Vagina (tissue), 2 donors: ENCODE measurements at regions not wholly inside any gene's neighbourhood (a gene's known extent, or its start where the extent isn't known, plus 50 kb on each side); places are given as distances from the start of the nearest gene placed in this dataset.

Experiments
- POLR2A ChIP-seq, 2 donors: fragments of 450-650 bp; IDR thresholded peaks; one replicate each; pipeline ENCODE4 v1.6.1; 2017; ENCODE audit warnings: antibody characterized with exemption in 2 of 2, mild to moderate bottlenecking in 2 of 2, moderate library complexity in 2 of 2
- POLR2AphosphoS5 ChIP-seq, 2 donors: sonication (generic); formaldehyde crosslinking; IDR thresholded peaks; one replicate each; pipeline ENCODE4 v1.9.0; 2017; ENCODE audit warnings: antibody characterized with exemption in 2 of 2, mild to moderate bottlenecking in 2 of 2, low read depth in 1 of 2; ENCODE audit not compliant: insufficient read depth in 1 of 2
- TF ChIP-seq, protein P1 (sequence below), 3 experiments: fragments of 450-650 bp in 2 of 3; fragments of 200-600 bp in 1 of 3; sonication (generic) in 1 of 3; IDR thresholded peaks; one replicate each; pipeline ENCODE4 v1.5.1; 2017 to 2019; ENCODE audit warnings: antibody characterized with exemption in 3 of 3, mild to moderate bottlenecking in 2 of 3, moderate library complexity in 2 of 3

- TF ChIP-seq, protein P1, sequence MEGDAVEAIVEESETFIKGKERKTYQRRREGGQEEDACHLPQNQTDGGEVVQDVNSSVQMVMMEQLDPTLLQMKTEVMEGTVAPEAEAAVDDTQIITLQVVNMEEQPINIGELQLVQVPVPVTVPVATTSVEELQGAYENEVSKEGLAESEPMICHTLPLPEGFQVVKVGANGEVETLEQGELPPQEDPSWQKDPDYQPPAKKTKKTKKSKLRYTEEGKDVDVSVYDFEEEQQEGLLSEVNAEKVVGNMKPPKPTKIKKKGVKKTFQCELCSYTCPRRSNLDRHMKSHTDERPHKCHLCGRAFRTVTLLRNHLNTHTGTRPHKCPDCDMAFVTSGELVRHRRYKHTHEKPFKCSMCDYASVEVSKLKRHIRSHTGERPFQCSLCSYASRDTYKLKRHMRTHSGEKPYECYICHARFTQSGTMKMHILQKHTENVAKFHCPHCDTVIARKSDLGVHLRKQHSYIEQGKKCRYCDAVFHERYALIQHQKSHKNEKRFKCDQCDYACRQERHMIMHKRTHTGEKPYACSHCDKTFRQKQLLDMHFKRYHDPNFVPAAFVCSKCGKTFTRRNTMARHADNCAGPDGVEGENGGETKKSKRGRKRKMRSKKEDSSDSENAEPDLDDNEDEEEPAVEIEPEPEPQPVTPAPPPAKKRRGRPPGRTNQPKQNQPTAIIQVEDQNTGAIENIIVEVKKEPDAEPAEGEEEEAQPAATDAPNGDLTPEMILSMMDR (IDR thresholded peaks at IDR 0.05): no peak
- TF ChIP-seq POLR2A (IDR thresholded peaks at IDR 0.05): no peak
- TF ChIP-seq POLR2AphosphoS5 (IDR thresholded peaks at IDR 0.05; ENCODE audit: insufficient read depth in 1 of 2, low read depth in 1 of 2): no peak
Measured at GRCh38 chr5:125257057-125257972, 510.9 kb upstream of the ZNF608 start.
